ENCODE measurements at regions not wholly inside any gene's neighbourhood (a gene's known extent, or its start where the extent isn't known, plus 50 kb on each side); places are given as distances from the start of the nearest gene placed in this dataset.

- TF ChIP-seq ZBTB39 (CRISPR knock-in tag; IDR thresholded peaks at IDR 0.05) (no peak), ZKSCAN5 (CRISPR knock-in tag; IDR thresholded peaks at IDR 0.05) (no peak), ZNF232 (CRISPR knock-in tag; IDR thresholded peaks at IDR 0.05; ENCODE audit: borderline replicate concordance) (no peak), ATF7 (IDR thresholded peaks at IDR 0.05) (no peak), ATF7 (CRISPR knock-in tag; IDR thresholded peaks at IDR 0.05) (no peak)
Observed at GRCh38 chr22:34068001-34068400, 147.7 kb upstream of the LARGE1 start (continued).

- under 1% methylated on average over 5 of the region's 5 CpGs for WGBS (ENCODE audit: low lambda C conversion rate)
Observed at GRCh38 chr22:34070051-34070450, 149.8 kb upstream of the LARGE1 start.

More at GRCh38 chr22:34070051-34070450, 149.8 kb upstream of the LARGE1 start:
- no peaks in the 10 kb centered on the region for H3K9me3 ChIP-seq (ENCODE audit: low read length)
- ChIA-PET POLR2A (no interaction called here), CTCF (ENCODE audit: low intra/inter-chr PET ratio, low total read pairs) (no interaction called here)
- peaks cover 0 to 29% of the 10 kb centered on the region in 2 experiments; a peak in 4 of 5 replicates for H3K27me3 ChIP-seq (ENCODE audit: control insufficient read depth in 1 of 2, insufficient read depth in 2 of 2, low read length in 2 of 2)
- DNase-seq (ENCODE audit: low spot score): no peak
- TF ChIP-seq HIVEP1 (CRISPR knock-in tag; IDR thresholded peaks at IDR 0.05) (no peak), ZNF136 (CRISPR knock-in tag; IDR thresholded peaks at IDR 0.05; ENCODE audit: low read depth) (no peak), RFXANK (CRISPR knock-in tag; IDR thresholded peaks at IDR 0.05) (no peak), MATR3 (CRISPR knock-in tag; IDR thresholded peaks at IDR 0.05) (no peak), ZNF607 (CRISPR knock-in tag; IDR thresholded peaks at IDR 0.05; ENCODE audit: borderline replicate concordance) (no peak), STAT5B (CRISPR knock-in tag; IDR thresholded peaks at IDR 0.05) (no peak), ZBTB38 (CRISPR knock-in tag; IDR thresholded peaks at IDR 0.05) (no peak), ZNF570 (CRISPR knock-in tag; IDR thresholded peaks at IDR 0.05; ENCODE audit: borderline replicate concordance) (no peak), ZEB1 (IDR thresholded peaks at IDR 0.05; ENCODE audit: insufficient replicate concordance, low read depth) (no peak), EZH2 (conservative IDR thresholded peaks at IDR 0.05; ENCODE audit: low read depth, low read length) (no peak), ZBTB10 (CRISPR knock-in tag; IDR thresholded peaks at IDR 0.05; ENCODE audit: borderline replicate concordance) (no peak), HDAC6 (IDR thresholded peaks at IDR 0.05; ENCODE audit: low read depth, low read length) (no peak), GATAD1 (CRISPR knock-in tag; IDR thresholded peaks at IDR 0.05) (no peak), NFIC (IDR thresholded peaks at IDR 0.05; ENCODE audit: low read length) (no peak), SNRNP70 (IDR thresholded peaks at IDR 0.05; ENCODE audit: low read depth, low read length) (no peak), NCOA2 (CRISPR knock-in tag; IDR thresholded peaks at IDR 0.05) (no peak)
- no peak for FAIRE-seq
- no peaks in the 10 kb centered on the region for H3K4me1 ChIP-seq (ENCODE audit: insufficient read depth, low read length)
- H3K4me3 ChIP-seq (replicated peaks in 1 of 3; ENCODE audit: insufficient read depth in 1 of 3, low read depth in 2 of 3, low read length in 3 of 3): no peak overlapping the region
- no peak overlapping the region for H3K27ac ChIP-seq (ENCODE audit: extremely low read length, insufficient read depth, low read length)
- H2AFZ ChIP-seq (ENCODE audit: low read length): no peak overlapping the region
- no peak overlapping the region for H3K9ac ChIP-seq (ENCODE audit: insufficient read depth, low read depth, low read length)
- no peaks in the 10 kb centered on the region for H3K79me2 ChIP-seq (ENCODE audit: insufficient read depth, low read length)
- no peak overlapping the region for H3K4me2 ChIP-seq (ENCODE audit: low read depth, low read length)
- no peaks in the 10 kb centered on the region for H4K20me1 ChIP-seq (ENCODE audit: insufficient read depth, low read length)
- no TSS peak for BruUV-seq (replicated peaks)
- in situ Hi-C loops (cut with HindIII; ENCODE audit: extremely low pct_ligation_motif_present, low pct_unique_long_range_greater_than_20kb) (no loop called here), intact Hi-C loops (cut with micrococcal nuclease; ENCODE audit: unreplicated experiment) (no loop called here)
- no peaks in the 10 kb centered on the region for H3K36me3 ChIP-seq (replicated peaks in 1 of 2; ENCODE audit: control insufficient read depth in 1 of 2, insufficient read depth in 2 of 2, low read length in 2 of 2)
- ATAC-seq: no peak

Measured in HepG2 (cell line).